ENCODE measurements at regions not wholly inside any gene's neighbourhood (a gene's known extent, or its start where the extent isn't known, plus 50 kb on each side); places are given as distances from the start of the nearest gene placed in this dataset.

DNA sequence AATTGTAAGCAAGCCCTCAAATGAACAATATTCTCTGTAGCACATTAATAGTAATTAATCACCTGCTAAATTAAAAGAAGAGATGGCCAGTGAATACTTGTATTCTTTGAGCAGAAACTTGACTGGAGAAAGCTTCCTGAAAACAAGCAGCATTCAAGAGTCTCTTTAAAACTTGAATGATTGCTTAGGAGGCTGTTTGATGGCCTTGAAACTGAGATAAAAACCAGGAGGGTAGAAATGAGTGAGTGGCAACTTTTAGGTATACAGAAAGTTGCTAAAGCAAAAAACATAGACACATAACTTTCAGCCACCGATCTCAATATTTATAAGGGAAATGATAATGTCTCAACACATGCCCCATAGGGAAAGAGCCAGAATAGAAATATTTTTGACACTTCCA, 234.8 kb upstream of the FMN2 start:
- Histone ChIP-seq H2AFZ (ENCODE audit: low read length) (no peak overlapping the region), H3K4me2 (ENCODE audit: extremely low read depth, insufficient read depth, low read length) (no peak overlapping the region), H3K4me3 (replicated peaks in 1 of 4; ENCODE audit: control extremely low read depth in 1 of 4, insufficient read depth in 1 of 4, low read depth in 3 of 4, low read length in 4 of 4) (no peak overlapping the region), H3K4me1 (ENCODE audit: control insufficient read depth, extremely low read depth, insufficient read depth, low read length) (no peaks in the 10 kb centered on the region), H3K79me2 (ENCODE audit: control insufficient read depth, insufficient read depth, low read length) (no peaks in the 10 kb centered on the region), H3K36me3 (ENCODE audit: control insufficient read depth, insufficient read depth, low read length) (no peaks in the 10 kb centered on the region), H3K9me3 (ENCODE audit: control insufficient read depth, insufficient read depth, low read depth, low read length) (no peaks in the 10 kb centered on the region), H3K27me3 (ENCODE audit: control insufficient read depth, insufficient read depth, low read length) (no peaks in the 10 kb centered on the region), H3K27ac (ENCODE audit: insufficient read depth, low read length) (no peak overlapping the region), H3K9ac (ENCODE audit: insufficient read depth, low read length) (no peak overlapping the region), H4K20me1 (ENCODE audit: control insufficient read depth, extremely low read depth, insufficient read depth, low read length) (no peaks in the 10 kb centered on the region)
- no peak for TF ChIP-seq EZH2 (IDR thresholded peaks at IDR 0.05; ENCODE audit: low read length, missing control alignments)
- TF ChIP-seq, protein P1, sequence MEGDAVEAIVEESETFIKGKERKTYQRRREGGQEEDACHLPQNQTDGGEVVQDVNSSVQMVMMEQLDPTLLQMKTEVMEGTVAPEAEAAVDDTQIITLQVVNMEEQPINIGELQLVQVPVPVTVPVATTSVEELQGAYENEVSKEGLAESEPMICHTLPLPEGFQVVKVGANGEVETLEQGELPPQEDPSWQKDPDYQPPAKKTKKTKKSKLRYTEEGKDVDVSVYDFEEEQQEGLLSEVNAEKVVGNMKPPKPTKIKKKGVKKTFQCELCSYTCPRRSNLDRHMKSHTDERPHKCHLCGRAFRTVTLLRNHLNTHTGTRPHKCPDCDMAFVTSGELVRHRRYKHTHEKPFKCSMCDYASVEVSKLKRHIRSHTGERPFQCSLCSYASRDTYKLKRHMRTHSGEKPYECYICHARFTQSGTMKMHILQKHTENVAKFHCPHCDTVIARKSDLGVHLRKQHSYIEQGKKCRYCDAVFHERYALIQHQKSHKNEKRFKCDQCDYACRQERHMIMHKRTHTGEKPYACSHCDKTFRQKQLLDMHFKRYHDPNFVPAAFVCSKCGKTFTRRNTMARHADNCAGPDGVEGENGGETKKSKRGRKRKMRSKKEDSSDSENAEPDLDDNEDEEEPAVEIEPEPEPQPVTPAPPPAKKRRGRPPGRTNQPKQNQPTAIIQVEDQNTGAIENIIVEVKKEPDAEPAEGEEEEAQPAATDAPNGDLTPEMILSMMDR (conservative IDR thresholded peaks at IDR 0.05 in 1 of 2, IDR thresholded peaks at IDR 0.05 in 1 of 2; ENCODE audit: low read depth in 1 of 2, low read length in 2 of 2), result no peak
- DNase-seq (ENCODE audit: low read depth in 2 of 2), result no peak

DNA sequence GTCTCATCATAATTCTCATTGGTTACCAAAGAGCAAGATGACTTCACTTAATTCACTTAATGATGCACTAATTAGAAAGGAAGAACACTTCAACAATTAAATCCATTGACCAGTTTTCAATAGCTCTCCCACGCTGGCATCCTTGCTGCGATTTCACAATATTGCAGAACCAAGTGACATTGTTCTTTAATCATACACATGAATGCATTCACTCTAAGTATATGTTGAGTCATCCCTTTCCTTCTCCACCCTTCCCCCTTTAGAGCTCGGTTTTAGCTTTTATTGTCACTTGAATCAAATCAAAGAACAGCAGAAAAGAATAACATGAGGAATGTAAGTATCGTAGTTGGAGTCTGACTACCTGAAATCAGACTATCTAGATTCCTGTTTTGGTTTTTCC, 233.6 kb upstream of the FMN2 start:
- no peaks in the 10 kb centered on the region for H3K79me2 ChIP-seq (ENCODE audit: control insufficient read depth, insufficient read depth, low read length)
- no peaks in the 10 kb centered on the region for H4K20me1 ChIP-seq (ENCODE audit: control insufficient read depth, extremely low read depth, insufficient read depth, low read length)
- H3K4me2 ChIP-seq (ENCODE audit: extremely low read depth, insufficient read depth, low read length), result no peak overlapping the region
- DNase-seq (ENCODE audit: low read depth in 2 of 2), result peak in 1 of 2 donors; percentile 70
- H3K27me3 ChIP-seq (ENCODE audit: control insufficient read depth, insufficient read depth, low read length), result no peaks in the 10 kb centered on the region
- no peak overlapping the region for H3K9ac ChIP-seq (ENCODE audit: insufficient read depth, low read length)
- TF ChIP-seq, protein P1 (conservative IDR thresholded peaks at IDR 0.05 in 1 of 2, IDR thresholded peaks at IDR 0.05 in 1 of 2; ENCODE audit: low read depth in 1 of 2, low read length in 2 of 2), result no peak
- no peak for TF ChIP-seq EZH2 (IDR thresholded peaks at IDR 0.05; ENCODE audit: low read length, missing control alignments)
- no peaks in the 10 kb centered on the region for H3K36me3 ChIP-seq (ENCODE audit: control insufficient read depth, insufficient read depth, low read length)
- H3K27ac ChIP-seq (ENCODE audit: insufficient read depth, low read length), result no peak overlapping the region
- no peaks in the 10 kb centered on the region for H3K9me3 ChIP-seq (ENCODE audit: control insufficient read depth, insufficient read depth, low read depth, low read length)
- no peak overlapping the region for H3K4me3 ChIP-seq (replicated peaks in 1 of 4; ENCODE audit: control extremely low read depth in 1 of 4, insufficient read depth in 1 of 4, low read depth in 3 of 4, low read length in 4 of 4)
- no peaks in the 10 kb centered on the region for H3K4me1 ChIP-seq (ENCODE audit: control insufficient read depth, extremely low read depth, insufficient read depth, low read length)
- no peak overlapping the region for H2AFZ ChIP-seq (ENCODE audit: low read length)

DNA sequence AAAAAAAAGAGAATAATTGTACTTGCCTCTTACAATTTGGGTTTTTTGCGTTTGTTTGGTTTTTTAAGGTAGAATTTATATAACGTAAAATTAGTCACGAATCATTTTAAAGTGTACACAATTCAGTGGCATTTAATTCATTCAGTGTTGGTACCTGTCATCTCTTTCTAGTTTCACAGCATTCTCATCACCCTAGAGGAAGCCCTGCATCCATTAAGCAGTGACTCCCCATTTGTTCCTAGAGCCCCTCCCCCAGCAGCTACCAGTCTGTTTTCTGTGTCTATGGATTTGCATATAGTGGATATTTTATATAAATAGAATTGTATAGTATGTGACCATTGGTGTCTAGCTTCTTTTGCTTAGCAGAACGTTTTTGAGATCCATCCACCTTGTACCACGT, 233.2 kb upstream of the FMN2 start:
- TF ChIP-seq, protein P1 (conservative IDR thresholded peaks at IDR 0.05 in 1 of 2, IDR thresholded peaks at IDR 0.05 in 1 of 2; ENCODE audit: low read depth in 1 of 2, low read length in 2 of 2), result no peak
- TF ChIP-seq EZH2 (IDR thresholded peaks at IDR 0.05; ENCODE audit: low read length, missing control alignments), result no peak
- Histone ChIP-seq H3K27me3 (ENCODE audit: control insufficient read depth, insufficient read depth, low read length) (no peaks in the 10 kb centered on the region), H3K36me3 (ENCODE audit: control insufficient read depth, insufficient read depth, low read length) (no peaks in the 10 kb centered on the region), H3K4me1 (ENCODE audit: control insufficient read depth, extremely low read depth, insufficient read depth, low read length) (no peaks in the 10 kb centered on the region), H3K9ac (ENCODE audit: insufficient read depth, low read length) (no peak overlapping the region), H3K4me3 (replicated peaks in 1 of 4; ENCODE audit: control extremely low read depth in 1 of 4, insufficient read depth in 1 of 4, low read depth in 3 of 4, low read length in 4 of 4) (no peak overlapping the region), H3K79me2 (ENCODE audit: control insufficient read depth, insufficient read depth, low read length) (no peaks in the 10 kb centered on the region), H2AFZ (ENCODE audit: low read length) (no peak overlapping the region), H3K4me2 (ENCODE audit: extremely low read depth, insufficient read depth, low read length) (no peak overlapping the region), H3K9me3 (ENCODE audit: control insufficient read depth, insufficient read depth, low read depth, low read length) (no peaks in the 10 kb centered on the region), H4K20me1 (ENCODE audit: control insufficient read depth, extremely low read depth, insufficient read depth, low read length) (no peaks in the 10 kb centered on the region), H3K27ac (ENCODE audit: insufficient read depth, low read length) (no peak overlapping the region)
- DNase-seq (ENCODE audit: low read depth in 2 of 2), result no peak
